H1 (cell line): ENCODE measurements at regions not wholly inside any gene's neighbourhood (a gene's known extent, or its start where the extent isn't known, plus 50 kb on each side); places are given as distances from the start of the nearest gene placed in this dataset.

ENCODE experiments used
- CTCF ChIA-PET: fragments of 300-600 bp; sonication (Branson Sonifier 250); formaldehyde crosslinking; loops from one replicate; lab custom pipeline; 2021; ENCODE audit not compliant: partially characterized antibody; lab: Charles Lee
- POLR2A ChIA-PET: fragments of 300-600 bp; sonication (Branson Sonifier 250); formaldehyde crosslinking; loops from one replicate; lab custom pipeline; 2021; ENCODE audit warnings: inconsistent platforms; ENCODE audit not compliant: partially characterized antibody; lab: Charles Lee
- DNase-seq, 2 experiments: peaks; one replicate each; pipeline versions ENCODE4 v3.0.0 to v3.0.0-alpha.2; 2010 to 2022; ENCODE audit warnings: low spot score in 2 of 2, low read depth in 1 of 2, mixed read lengths in 1 of 2
- FAIRE-seq: peaks from 2 replicates; lab custom pipeline; 2011; peaks lifted over from hg19 to GRCh38; lab: Jason Lieb, UNC
- H2AFZ ChIP-seq: 2 replicates; pipeline ENCODE4 v1.8.1; 2012; ENCODE audit warnings: low read length, inconsistent platforms
- H2AK5ac ChIP-seq: 2 replicates; pipeline ENCODE4 v1.6.1; 2013; ENCODE audit warnings: low read depth, low read length
- H2BK120ac ChIP-seq: replicated peaks from 2 replicates; pipeline ENCODE3; 2013; ENCODE audit warnings: low read depth, low read length, inconsistent platforms
- H2BK12ac ChIP-seq: 2 replicates; pipeline ENCODE4 v1.6.1; 2013; ENCODE audit warnings: low read depth, low read length
- H2BK15ac ChIP-seq: 2 replicates; pipeline ENCODE4 v1.6.1; 2013; ENCODE audit warnings: low read length
- H2BK20ac ChIP-seq: 2 replicates; pipeline ENCODE4 v1.6.1; 2013; ENCODE audit warnings: low read length
- H2BK5ac ChIP-seq: 2 replicates; pipeline ENCODE4 v1.6.1; 2013; ENCODE audit warnings: low read depth, low read length
- H3K14ac ChIP-seq: 2 replicates; pipeline ENCODE4 v1.6.1; 2013; ENCODE audit warnings: inconsistent platforms; ENCODE audit not compliant: insufficient read length
- H3K18ac ChIP-seq: 2 replicates; pipeline ENCODE4 v1.6.1; 2013; ENCODE audit warnings: low read length; ENCODE audit errors: extremely low read depth
- H3K23ac ChIP-seq: 2 replicates; pipeline ENCODE4 v1.6.1; 2013; ENCODE audit warnings: inconsistent platforms; ENCODE audit not compliant: insufficient read length
- H3K23me2 ChIP-seq: 2 replicates; pipeline ENCODE4 v1.6.1; 2013; ENCODE audit warnings: low read depth, low read length
- H3K27ac ChIP-seq: 2 replicates; pipeline ENCODE4 v1.6.1; 2011; ENCODE audit warnings: low read depth, low read length, inconsistent platforms
- H3K27me3 ChIP-seq, 4 experiments: replicated peaks in 1 of 4; 1 replicate in 1 of 4; 2 replicates in 3 of 4; pipeline versions ENCODE4 v1.6.1 to v1.8.1; 2011 to 2013; ENCODE audit warnings: low read length in 3 of 4, mild to moderate bottlenecking in 3 of 4, inconsistent platforms in 2 of 4, mixed read lengths in 2 of 4, moderate library complexity in 1 of 4; ENCODE audit not compliant: control insufficient read depth in 3 of 4, insufficient read depth in 3 of 4; ENCODE audit errors: extremely low read depth in 1 of 4
- H3K36me3 ChIP-seq, 4 experiments: 2 replicates each; pipeline versions ENCODE4 v1.6.1 to v1.8.1; 2011 to 2013; ENCODE audit warnings: mild to moderate bottlenecking in 4 of 4, low read length in 3 of 4, moderate library complexity in 2 of 4, control low read depth in 1 of 4, inconsistent platforms in 1 of 4; ENCODE audit not compliant: insufficient read depth in 4 of 4, control insufficient read depth in 2 of 4
- H3K4ac ChIP-seq: replicated peaks from 2 replicates; pipeline ENCODE3; 2013; ENCODE audit warnings: low read length, low read depth, mixed read lengths, inconsistent platforms; ENCODE audit not compliant: insufficient read length
- H3K4me1 ChIP-seq, 4 experiments: replicated peaks in 1 of 4; 1 replicate in 1 of 4; 2 replicates in 3 of 4; pipeline versions ENCODE4 v1.6.1 to v1.8.1; 2011 to 2013; ENCODE audit warnings: low read length in 3 of 4, inconsistent platforms in 2 of 4, mixed read lengths in 1 of 4; ENCODE audit not compliant: insufficient read depth in 4 of 4, control insufficient read depth in 3 of 4
- H3K4me2 ChIP-seq, 2 experiments: 2 replicates each; pipeline versions ENCODE4 v1.6.1 to v1.8.1; 2011 to 2013; ENCODE audit warnings: low read depth in 2 of 2, low read length in 2 of 2, control low read depth in 1 of 2, inconsistent platforms in 1 of 2, mild to moderate bottlenecking in 1 of 2; ENCODE audit not compliant: insufficient read depth in 1 of 2
- H3K4me3 ChIP-seq, 4 experiments: fragments of 200-600, 300-600 bp in 1 of 4; sonication (generic), shearing (Covaris generic), sonication (Bioruptor Twin) in 1 of 4; 2 replicates each; pipeline versions ENCODE4 v1.5.1 to v1.8.1; 2011 to 2016; ENCODE audit warnings: low read length in 4 of 4, low read depth in 3 of 4, control low read depth in 2 of 4, inconsistent platforms in 2 of 4, mild to moderate bottlenecking in 2 of 4, mixed read lengths in 1 of 4, moderate library complexity in 1 of 4; ENCODE audit not compliant: insufficient read depth in 2 of 4; ENCODE audit errors: extremely low read depth in 1 of 4
- H3K56ac ChIP-seq: replicated peaks from 2 replicates; pipeline ENCODE3; 2013; ENCODE audit warnings: low read depth, mild to moderate bottlenecking, mixed read lengths, low read length, inconsistent platforms; ENCODE audit not compliant: insufficient read length
- H3K79me1 ChIP-seq: 2 replicates; pipeline ENCODE4 v1.6.1; 2013; ENCODE audit warnings: low read depth, low read length, control low read depth
- H3K79me2 ChIP-seq, 2 experiments: 2 replicates each; pipeline versions ENCODE4 v1.6.1 to v1.8.1; 2012 to 2013; ENCODE audit warnings: low read length in 2 of 2, mild to moderate bottlenecking in 2 of 2, inconsistent platforms in 1 of 2; ENCODE audit not compliant: insufficient read depth in 2 of 2, control insufficient read depth in 1 of 2
- H3K9ac ChIP-seq, 4 experiments: replicated peaks in 1 of 4; 1 replicate in 1 of 4; 2 replicates in 3 of 4; pipeline versions ENCODE4 v1.6.1 to v1.8.1; 2011 to 2013; ENCODE audit warnings: low read depth in 3 of 4, low read length in 3 of 4, control low read depth in 2 of 4, mild to moderate bottlenecking in 2 of 4, moderate library complexity in 2 of 4, inconsistent platforms in 1 of 4; ENCODE audit errors: extremely low read depth in 1 of 4
- H3K9me3 ChIP-seq, 2 experiments: 2 replicates each; pipeline versions ENCODE4 v1.6.1 to v1.8.1; 2012 to 2013; ENCODE audit warnings: mild to moderate bottlenecking in 2 of 2, moderate library complexity in 2 of 2, control low read depth in 1 of 2, inconsistent platforms in 1 of 2, low read depth in 1 of 2, low read length in 1 of 2, mixed read lengths in 1 of 2; ENCODE audit not compliant: insufficient read depth in 2 of 2
- H4K20me1 ChIP-seq, 2 experiments: replicated peaks in 1 of 2; 2 replicates each; pipeline versions ENCODE3 to v1.8.1; 2011 to 2013; ENCODE audit warnings: inconsistent platforms in 2 of 2, low read length in 2 of 2, mild to moderate bottlenecking in 1 of 2; ENCODE audit not compliant: insufficient read depth in 2 of 2, control insufficient read depth in 1 of 2
- H4K5ac ChIP-seq: 2 replicates; pipeline ENCODE4 v1.6.1; 2013; ENCODE audit warnings: low read length, low read depth, mixed read lengths, inconsistent platforms; ENCODE audit not compliant: insufficient read length
- H4K8ac ChIP-seq: 2 replicates; pipeline ENCODE4 v1.8.0; 2013; ENCODE audit warnings: mild to moderate bottlenecking, moderate library complexity, low read length, inconsistent platforms; ENCODE audit not compliant: insufficient read depth; ENCODE audit errors: extremely low read depth
- H4K91ac ChIP-seq: replicated peaks from 2 replicates; pipeline ENCODE3; 2013; ENCODE audit warnings: low read length, mixed read lengths, inconsistent platforms; ENCODE audit not compliant: insufficient read length
- CHD1 ChIP-seq: IDR thresholded peaks from 2 replicates; pipeline ENCODE4 v1.6.1; 2012; ENCODE audit warnings: low read depth, low read length, improper control_type of control experiment
- POU5F1 ChIP-seq: IDR thresholded peaks from 2 replicates; pipeline ENCODE4 v1.6.1; 2011; ENCODE audit warnings: low read depth, mild to moderate bottlenecking, low read length, moderate library complexity
- RNF2 ChIP-seq: fragments of 200-900, 300-1000 bp; sonication (generic); IDR thresholded peaks from 2 replicates; pipeline ENCODE4 v1.7.1; 2016; ENCODE audit warnings: borderline replicate concordance, low read depth, mild to moderate bottlenecking, antibody characterized with exemption, low read length; ENCODE audit not compliant: poor library complexity, severe bottlenecking; ENCODE audit errors: missing control alignments
- SIN3A ChIP-seq, 2 experiments: IDR thresholded peaks in 1 of 2; conservative IDR thresholded peaks in 1 of 2; 2 replicates each; pipeline ENCODE4 v1.6.1; 2011 to 2012; ENCODE audit warnings: low read length in 2 of 2, improper control_type of control experiment in 1 of 2, low read depth in 1 of 2, mild to moderate bottlenecking in 1 of 2
- SRF ChIP-seq: IDR thresholded peaks from 2 replicates; pipeline ENCODE4 v1.6.1; 2011; ENCODE audit warnings: mild to moderate bottlenecking, low read depth, low read length, moderate library complexity
- TBP ChIP-seq: IDR thresholded peaks from 2 replicates; pipeline ENCODE4 v1.6.1; 2011; ENCODE audit warnings: low read depth, low read length, improper control_type of control experiment
- WGBS, 2 experiments: shearing (Covaris generic) in 1 of 2; methylation state at CpG; one replicate each; pipeline versions ENCODE4 v1.1.6 to v1.1.7; 2013 to 2015; ENCODE audit warnings: low lambda C conversion rate in 2 of 2, mixed read lengths in 2 of 2, inconsistent platforms in 1 of 2, low coverage in 1 of 2, missing lambda C conversion rate in 1 of 2; ENCODE audit not compliant: insufficient replicate concordance in 2 of 2, insufficient coverage in 1 of 2, insufficient read length in 1 of 2; ENCODE audit errors: extremely low coverage in 1 of 2, missing lambda C conversion rate in 1 of 2; 5-methylcytosine and 5-hydroxymethylcytosine counted together
- TF ChIP-seq, protein P1 (sequence below): IDR thresholded peaks from 2 replicates; pipeline ENCODE4 v1.6.1; 2012; ENCODE audit warnings: inconsistent platforms
- TF ChIP-seq, protein P2 (sequence below): IDR thresholded peaks from 2 replicates; pipeline ENCODE4 v1.6.1; 2012; ENCODE audit warnings: low read length, inconsistent platforms

DNA sequence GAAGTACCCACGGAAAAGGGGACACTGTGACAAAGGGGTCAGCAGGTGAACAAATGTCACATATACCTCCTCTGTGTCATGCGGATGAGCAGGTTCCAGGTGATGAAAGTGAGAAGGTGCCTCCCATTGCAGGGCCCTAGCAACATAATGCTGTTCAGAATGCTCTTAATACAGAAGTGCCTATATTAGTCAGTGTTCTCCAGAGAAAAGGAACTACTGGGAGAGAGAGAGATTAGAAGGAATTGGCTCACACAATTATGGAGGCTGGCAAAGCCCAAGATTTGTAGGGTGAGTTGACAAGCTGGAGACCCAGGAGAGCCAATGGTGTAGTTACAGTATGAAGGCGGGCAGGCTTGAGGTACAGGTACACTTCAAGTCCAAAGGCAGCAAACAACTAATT lies 98.1 kb upstream of the CDC42EP3 start:
- TF ChIP-seq RNF2, result no peak
- TF ChIP-seq SRF, result no peak
- no peak for TF ChIP-seq POU5F1
- TF ChIP-seq CHD1, result no peak
- TF ChIP-seq, protein P1, sequence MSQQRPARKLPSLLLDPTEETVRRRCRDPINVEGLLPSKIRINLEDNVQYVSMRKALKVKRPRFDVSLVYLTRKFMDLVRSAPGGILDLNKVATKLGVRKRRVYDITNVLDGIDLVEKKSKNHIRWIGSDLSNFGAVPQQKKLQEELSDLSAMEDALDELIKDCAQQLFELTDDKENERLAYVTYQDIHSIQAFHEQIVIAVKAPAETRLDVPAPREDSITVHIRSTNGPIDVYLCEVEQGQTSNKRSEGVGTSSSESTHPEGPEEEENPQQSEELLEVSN, result no peak
- TF ChIP-seq, protein P2, sequence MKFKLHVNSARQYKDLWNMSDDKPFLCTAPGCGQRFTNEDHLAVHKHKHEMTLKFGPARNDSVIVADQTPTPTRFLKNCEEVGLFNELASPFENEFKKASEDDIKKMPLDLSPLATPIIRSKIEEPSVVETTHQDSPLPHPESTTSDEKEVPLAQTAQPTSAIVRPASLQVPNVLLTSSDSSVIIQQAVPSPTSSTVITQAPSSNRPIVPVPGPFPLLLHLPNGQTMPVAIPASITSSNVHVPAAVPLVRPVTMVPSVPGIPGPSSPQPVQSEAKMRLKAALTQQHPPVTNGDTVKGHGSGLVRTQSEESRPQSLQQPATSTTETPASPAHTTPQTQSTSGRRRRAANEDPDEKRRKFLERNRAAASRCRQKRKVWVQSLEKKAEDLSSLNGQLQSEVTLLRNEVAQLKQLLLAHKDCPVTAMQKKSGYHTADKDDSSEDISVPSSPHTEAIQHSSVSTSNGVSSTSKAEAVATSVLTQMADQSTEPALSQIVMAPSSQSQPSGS, result no peak
- TF ChIP-seq TBP, result no peak
- no peak for TF ChIP-seq SIN3A (conservative IDR thresholded peaks at IDR 0.05 in 1 of 2, IDR thresholded peaks at IDR 0.05 in 1 of 2; ENCODE audit: low read depth in 1 of 2, low read length in 2 of 2)
- H2BK20ac ChIP-seq, result no peak overlapping the region
- no peak overlapping the region for H3K4ac ChIP-seq
- no peaks in the 10 kb centered on the region for H3K79me1 ChIP-seq
- ChIA-PET POLR2A (no interaction called here), CTCF (interaction anchor here (1.0 kb wide), 1 partner anchor 108 kb away, joined by 3 read pairs; no protein-coding TSS in a partner anchor)
- no peak overlapping the region for H3K14ac ChIP-seq
- no peaks in the 10 kb centered on the region for H4K20me1 ChIP-seq
- no peak overlapping the region for H4K5ac ChIP-seq
- DNase-seq (no peak), FAIRE-seq (no peak)
- 86% methylated on average over 3 of the region's 3 CpGs; no CpG with 5 or more reads in 1 of the 2 experiments for WGBS, 2 experiments
- no peak overlapping the region for H2BK15ac ChIP-seq
- no peak overlapping the region for H4K8ac ChIP-seq
- no peaks in the 10 kb centered on the region for H3K23me2 ChIP-seq
- no peak overlapping the region for H2BK120ac ChIP-seq
- H2BK5ac ChIP-seq, result no peak overlapping the region
- H3K79me2 ChIP-seq, result no peaks in the 10 kb centered on the region
- no peaks in the 10 kb centered on the region for H3K27me3 ChIP-seq
- H3K4me2 ChIP-seq, result no peak overlapping the region
- H3K4me3 ChIP-seq, result no peak overlapping the region
- H4K91ac ChIP-seq, result no peak overlapping the region
- H3K9ac ChIP-seq, result no peak overlapping the region
- no peak overlapping the region for H3K27ac ChIP-seq
- H3K56ac ChIP-seq, result no peak overlapping the region
- H3K23ac ChIP-seq, result no peak overlapping the region
- H3K36me3 ChIP-seq, result no peaks in the 10 kb centered on the region
- H3K18ac ChIP-seq, result no peak overlapping the region
- no peak overlapping the region for H2AFZ ChIP-seq
- H2BK12ac ChIP-seq, result no peak overlapping the region
- H3K4me1 ChIP-seq, result no peaks in the 10 kb centered on the region; a peak in 1 of 7 replicates
- no peak overlapping the region for H2AK5ac ChIP-seq
- no peaks in the 10 kb centered on the region for H3K9me3 ChIP-seq
